SK-N-SH (cell line): ENCODE measurements at regions not wholly inside any gene's neighbourhood (a gene's known extent, or its start where the extent isn't known, plus 50 kb on each side); places are given as distances from the start of the nearest gene placed in this dataset.

Source experiments
- CTCF ChIA-PET: fragments of 300-600, 350-600 bp; formaldehyde crosslinking; extraction: SDS; loops from one replicate; lab custom pipeline; 2021; lab: Yijun Ruan, JAX
- POLR2A ChIA-PET: fragments of 350-600 bp; sonication (Branson Sonifier 250); formaldehyde crosslinking; extraction: SDS; loops from one replicate; lab custom pipeline; 2020; ENCODE audit warnings: antibody characterized with exemption, inconsistent platforms; lab: Yijun Ruan, JAX
- DNase-seq: peaks from one replicate; pipeline ENCODE4 v3.0.0; 2012
- H2AFZ ChIP-seq: fragments of 200-600 bp; sonication (generic); 2 replicates; pipeline ENCODE4 v1.8.1; 2016; ENCODE audit warnings: antibody characterized with exemption, mild to moderate bottlenecking, low read depth
- H3F3A ChIP-seq: fragments of 200-600 bp; sonication (generic); replicated peaks from 2 replicates; pipeline ENCODE3; 2016; ENCODE audit warnings: antibody characterized with exemption, mild to moderate bottlenecking; ENCODE audit not compliant: insufficient read depth
- H3K27ac ChIP-seq, 2 experiments: fragments of 200-500 bp in 1 of 2; fragments of 200-600 bp in 1 of 2; sonication (Bioruptor generic) in 1 of 2; sonication (generic), shearing (Covaris generic) in 1 of 2; 2 replicates each; pipeline versions ENCODE4 v1.5.1 to v1.6.1; 2014 to 2016; ENCODE audit warnings: low read depth in 2 of 2, inconsistent platforms in 1 of 2, low read length in 1 of 2, mild to moderate bottlenecking in 1 of 2, mixed read lengths in 1 of 2
- H3K27me3 ChIP-seq: fragments of 200-600 bp; sonication (generic), shearing (Covaris generic); 2 replicates; pipeline ENCODE4 v1.6.1; 2016; ENCODE audit warnings: mixed run types; ENCODE audit not compliant: insufficient read depth
- H3K36me3 ChIP-seq, 2 experiments: fragments of 200-500 bp in 1 of 2; fragments of 200-600 bp in 1 of 2; sonication (Bioruptor generic) in 1 of 2; sonication (generic) in 1 of 2; replicated peaks in 1 of 2; 2 replicates each; pipeline versions ENCODE3 to v1.5.1; 2014 to 2016; ENCODE audit warnings: low read length in 1 of 2, mild to moderate bottlenecking in 1 of 2; ENCODE audit not compliant: insufficient read depth in 2 of 2, control insufficient read depth in 1 of 2
- H3K4me1 ChIP-seq, 2 experiments: fragments of 200-500 bp in 1 of 2; fragments of 200-600 bp in 1 of 2; sonication (Bioruptor generic) in 1 of 2; sonication (generic), shearing (Covaris generic) in 1 of 2; 2 replicates each; pipeline versions ENCODE4 v1.5.1 to v1.6.1; 2014 to 2016; ENCODE audit warnings: low read depth in 1 of 2, low read length in 1 of 2, mixed run types in 1 of 2; ENCODE audit not compliant: insufficient read depth in 2 of 2, control insufficient read depth in 1 of 2
- H3K4me2 ChIP-seq: fragments of 200-600 bp; sonication (generic), shearing (Covaris generic); 2 replicates; pipeline ENCODE4 v1.6.1; 2017; ENCODE audit warnings: mixed run types
- H3K4me3 ChIP-seq, 2 experiments: fragments of 200-500 bp in 1 of 2; fragments of 200-600 bp in 1 of 2; sonication (Bioruptor generic) in 1 of 2; sonication (generic), shearing (Covaris generic) in 1 of 2; 2 replicates each; pipeline versions ENCODE4 v1.5.1 to v1.8.1; 2014 to 2016; ENCODE audit warnings: low read depth in 2 of 2, inconsistent platforms in 1 of 2, low read length in 1 of 2, mild to moderate bottlenecking in 1 of 2, mixed read lengths in 1 of 2, moderate library complexity in 1 of 2
- H3K79me2 ChIP-seq: fragments of 200-600 bp; sonication (generic); 2 replicates; pipeline ENCODE4 v1.8.1; 2017; ENCODE audit warnings: mild to moderate bottlenecking; ENCODE audit not compliant: insufficient read depth
- H3K9ac ChIP-seq: fragments of 200-600 bp; sonication (generic); 2 replicates; pipeline ENCODE4 v1.6.1; 2017; ENCODE audit warnings: mixed run types
- H3K9me2 ChIP-seq: fragments of 200-600 bp; sonication (generic); 2 replicates; pipeline ENCODE4 v1.6.1; 2017; ENCODE audit warnings: mixed run types
- H3K9me3 ChIP-seq: fragments of 200-600 bp; sonication (generic); 2 replicates; pipeline ENCODE4 v1.6.1; 2017; ENCODE audit warnings: mixed run types, mild to moderate bottlenecking, moderate library complexity
- H4K20me1 ChIP-seq: fragments of 200-600 bp; sonication (generic); 2 replicates; pipeline ENCODE4 v1.6.1; 2017; ENCODE audit warnings: mild to moderate bottlenecking, mixed run types; ENCODE audit not compliant: insufficient read depth
- EP300 ChIP-seq, 2 experiments: IDR thresholded peaks; 2 replicates each; pipeline versions ENCODE4 v1.4.0 to v1.6.1; 2012; ENCODE audit warnings: borderline replicate concordance in 1 of 2, low read depth in 1 of 2, low read length in 1 of 2
- EZH2phosphoT487 ChIP-seq: fragments of 200-600 bp; sonication (generic); IDR thresholded peaks from 2 replicates; pipeline ENCODE4 v1.6.1; 2017; ENCODE audit warnings: low read depth, mixed run types, mild to moderate bottlenecking, antibody characterized with exemption, moderate library complexity, borderline replicate concordance
- FOSL2 ChIP-seq: IDR thresholded peaks from 2 replicates; pipeline ENCODE4 v1.4.0; 2012; ENCODE audit warnings: low read depth, mild to moderate bottlenecking, moderate library complexity, borderline replicate concordance
- FOXJ3 ChIP-seq: sonication (generic); formaldehyde crosslinking; IDR thresholded peaks from 2 replicates; pipeline ENCODE4 v1.5.1; 2020; ENCODE audit warnings: mild to moderate bottlenecking, missing genetic modification reagents
- FOXM1 ChIP-seq: IDR thresholded peaks from 2 replicates; pipeline ENCODE4 v1.4.0; 2012; ENCODE audit warnings: low read depth, mild to moderate bottlenecking
- GABPA ChIP-seq: IDR thresholded peaks from 2 replicates; pipeline ENCODE4 v1.4.0; 2012; ENCODE audit warnings: low read depth, mild to moderate bottlenecking
- JUND ChIP-seq: IDR thresholded peaks from 2 replicates; pipeline ENCODE4 v1.4.0; 2012
- MXI1 ChIP-seq: IDR thresholded peaks from 2 replicates; pipeline ENCODE4 v1.6.1; 2012; ENCODE audit warnings: mild to moderate bottlenecking, low read depth, low read length, improper control_type of control experiment
- POLR2AphosphoS5 ChIP-seq: IDR thresholded peaks from 2 replicates; pipeline ENCODE4 v1.6.1; 2012; ENCODE audit warnings: low read depth, low read length
- RAD21 ChIP-seq: IDR thresholded peaks from 2 replicates; pipeline ENCODE4 v1.6.1; 2012; ENCODE audit warnings: mild to moderate bottlenecking, low read length
- RCOR1 ChIP-seq: fragments of 150-350 bp; IDR thresholded peaks from 2 replicates; pipeline ENCODE4 v1.6.1; 2017; ENCODE audit warnings: antibody characterized with exemption, low read length
- RXRA ChIP-seq: IDR thresholded peaks from 2 replicates; pipeline ENCODE4 v1.4.0; 2012; ENCODE audit warnings: low read depth, mild to moderate bottlenecking, borderline replicate concordance
- SIN3A ChIP-seq: IDR thresholded peaks from 2 replicates; pipeline ENCODE4 v1.6.1; 2012; ENCODE audit warnings: low read depth, mild to moderate bottlenecking, low read length, moderate library complexity, borderline replicate concordance
- SMC3 ChIP-seq: IDR thresholded peaks from 2 replicates; pipeline ENCODE4 v1.6.1; 2012; ENCODE audit warnings: low read depth, low read length, improper control_type of control experiment
- TCF12 ChIP-seq: IDR thresholded peaks from 2 replicates; pipeline ENCODE4 v1.4.0; 2012
- USF1 ChIP-seq: IDR thresholded peaks from 2 replicates; pipeline ENCODE4 v1.4.0; 2012; ENCODE audit warnings: low read depth, borderline replicate concordance
- WGBS: methylation state at CpG from one replicate; pipeline ENCODE4 v1.1.6; 2017; ENCODE audit warnings: low lambda C conversion rate; 5-methylcytosine and 5-hydroxymethylcytosine counted together
- TF ChIP-seq, protein P1 (sequence below): fragments of 200-600 bp; sonication (generic); IDR thresholded peaks from 2 replicates; pipeline ENCODE4 v1.6.1; 2017; ENCODE audit warnings: antibody characterized with exemption, mild to moderate bottlenecking, moderate library complexity
- TF ChIP-seq, protein P2 (sequence below): IDR thresholded peaks from 2 replicates; pipeline ENCODE4 v1.4.0; 2012; ENCODE audit warnings: low read depth
- TF ChIP-seq, protein P3 (sequence below): IDR thresholded peaks from 2 replicates; pipeline ENCODE4; 2012
- TF ChIP-seq, protein P4 (sequence below): IDR thresholded peaks from 2 replicates; pipeline ENCODE4 v1.4.0; 2012; ENCODE audit warnings: low read depth, borderline replicate concordance

GRCh38 chr4:170872794-170873193 lies 783.0 kb upstream of the AADAT start:
- H2AFZ ChIP-seq, result no peak overlapping the region
- DNase-seq, result no peak
- H3K9me3 ChIP-seq, result no peaks in the 10 kb centered on the region
- H3K27ac ChIP-seq, result no peak overlapping the region
- no peaks in the 10 kb centered on the region for H3K79me2 ChIP-seq
- H4K20me1 ChIP-seq, result no peaks in the 10 kb centered on the region
- no peaks in the 10 kb centered on the region for H3K4me1 ChIP-seq
- CTCF ChIA-PET, result interaction anchor here (1.0 kb wide), 2 partner anchors 35 to 613 kb away, joined by 3 read pairs; no protein-coding TSS in a partner anchor
- H3K4me2 ChIP-seq, result no peak overlapping the region
- no peaks in the 10 kb centered on the region for H3K27me3 ChIP-seq
- H3K9ac ChIP-seq, result no peak overlapping the region
- H3K9me2 ChIP-seq, result no peaks in the 10 kb centered on the region
- no peak overlapping the region for H3K4me3 ChIP-seq
- no peaks in the 10 kb centered on the region for H3K36me3 ChIP-seq
- POLR2A ChIA-PET, result no interaction called here
- no peaks in the 10 kb centered on the region for H3F3A ChIP-seq
- TF ChIP-seq MXI1 (no peak), POLR2AphosphoS5 (no peak), SMC3 (no peak), RCOR1 (no peak), JUND (no peak), RAD21 (no peak)

- WGBS, result 4% methylated on average over 1 of the region's 1 CpG
- H3K27me3 ChIP-seq, result no peaks in the 10 kb centered on the region
- no peaks in the 10 kb centered on the region for H3K79me2 ChIP-seq
- CTCF ChIA-PET, result interaction anchor here (1.4 kb wide), 1 partner anchor 15 kb away, joined by 5 read pairs; no protein-coding TSS in a partner anchor
- H3K4me2 ChIP-seq, result no peak overlapping the region
- H2AFZ ChIP-seq, result no peak overlapping the region
- no peaks in the 10 kb centered on the region for H3K9me2 ChIP-seq
- no peaks in the 10 kb centered on the region for H3K9me3 ChIP-seq
- H3K4me1 ChIP-seq, result no peaks in the 10 kb centered on the region
- H3K27ac ChIP-seq, result no peak overlapping the region
- H3K4me3 ChIP-seq, result no peak overlapping the region
- no peak for DNase-seq
- no peaks in the 10 kb centered on the region for H3K36me3 ChIP-seq
- no peaks in the 10 kb centered on the region for H3F3A ChIP-seq
- POLR2A ChIA-PET, result no interaction called here
- no peaks in the 10 kb centered on the region for H4K20me1 ChIP-seq
- TF ChIP-seq SMC3 (no peak), GABPA (no peak), TCF12 (no peak), RXRA (no peak), USF1 (no peak), EP300 (IDR thresholded peaks at IDR 0.05; ENCODE audit: borderline replicate concordance in 1 of 2, low read depth in 1 of 2, low read length in 1 of 2) (no peak), EZH2phosphoT487 (no peak), FOXJ3 (CRISPR knock-in tag) (no peak), MXI1 (no peak), FOSL2 (no peak), FOXM1 (no peak), SIN3A (no peak)
- TF ChIP-seq, protein P1, sequence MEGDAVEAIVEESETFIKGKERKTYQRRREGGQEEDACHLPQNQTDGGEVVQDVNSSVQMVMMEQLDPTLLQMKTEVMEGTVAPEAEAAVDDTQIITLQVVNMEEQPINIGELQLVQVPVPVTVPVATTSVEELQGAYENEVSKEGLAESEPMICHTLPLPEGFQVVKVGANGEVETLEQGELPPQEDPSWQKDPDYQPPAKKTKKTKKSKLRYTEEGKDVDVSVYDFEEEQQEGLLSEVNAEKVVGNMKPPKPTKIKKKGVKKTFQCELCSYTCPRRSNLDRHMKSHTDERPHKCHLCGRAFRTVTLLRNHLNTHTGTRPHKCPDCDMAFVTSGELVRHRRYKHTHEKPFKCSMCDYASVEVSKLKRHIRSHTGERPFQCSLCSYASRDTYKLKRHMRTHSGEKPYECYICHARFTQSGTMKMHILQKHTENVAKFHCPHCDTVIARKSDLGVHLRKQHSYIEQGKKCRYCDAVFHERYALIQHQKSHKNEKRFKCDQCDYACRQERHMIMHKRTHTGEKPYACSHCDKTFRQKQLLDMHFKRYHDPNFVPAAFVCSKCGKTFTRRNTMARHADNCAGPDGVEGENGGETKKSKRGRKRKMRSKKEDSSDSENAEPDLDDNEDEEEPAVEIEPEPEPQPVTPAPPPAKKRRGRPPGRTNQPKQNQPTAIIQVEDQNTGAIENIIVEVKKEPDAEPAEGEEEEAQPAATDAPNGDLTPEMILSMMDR, result no peak
- TF ChIP-seq, protein P2, sequence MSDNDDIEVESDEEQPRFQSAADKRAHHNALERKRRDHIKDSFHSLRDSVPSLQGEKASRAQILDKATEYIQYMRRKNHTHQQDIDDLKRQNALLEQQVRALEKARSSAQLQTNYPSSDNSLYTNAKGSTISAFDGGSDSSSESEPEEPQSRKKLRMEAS, result no peak
- TF ChIP-seq, protein P3, sequence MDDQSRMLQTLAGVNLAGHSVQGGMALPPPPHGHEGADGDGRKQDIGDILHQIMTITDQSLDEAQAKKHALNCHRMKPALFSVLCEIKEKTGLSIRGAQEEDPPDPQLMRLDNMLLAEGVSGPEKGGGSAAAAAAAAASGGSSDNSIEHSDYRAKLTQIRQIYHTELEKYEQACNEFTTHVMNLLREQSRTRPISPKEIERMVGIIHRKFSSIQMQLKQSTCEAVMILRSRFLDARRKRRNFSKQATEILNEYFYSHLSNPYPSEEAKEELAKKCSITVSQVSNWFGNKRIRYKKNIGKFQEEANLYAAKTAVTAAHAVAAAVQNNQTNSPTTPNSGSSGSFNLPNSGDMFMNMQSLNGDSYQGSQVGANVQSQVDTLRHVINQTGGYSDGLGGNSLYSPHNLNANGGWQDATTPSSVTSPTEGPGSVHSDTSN, result no peak
- TF ChIP-seq, protein P4, sequence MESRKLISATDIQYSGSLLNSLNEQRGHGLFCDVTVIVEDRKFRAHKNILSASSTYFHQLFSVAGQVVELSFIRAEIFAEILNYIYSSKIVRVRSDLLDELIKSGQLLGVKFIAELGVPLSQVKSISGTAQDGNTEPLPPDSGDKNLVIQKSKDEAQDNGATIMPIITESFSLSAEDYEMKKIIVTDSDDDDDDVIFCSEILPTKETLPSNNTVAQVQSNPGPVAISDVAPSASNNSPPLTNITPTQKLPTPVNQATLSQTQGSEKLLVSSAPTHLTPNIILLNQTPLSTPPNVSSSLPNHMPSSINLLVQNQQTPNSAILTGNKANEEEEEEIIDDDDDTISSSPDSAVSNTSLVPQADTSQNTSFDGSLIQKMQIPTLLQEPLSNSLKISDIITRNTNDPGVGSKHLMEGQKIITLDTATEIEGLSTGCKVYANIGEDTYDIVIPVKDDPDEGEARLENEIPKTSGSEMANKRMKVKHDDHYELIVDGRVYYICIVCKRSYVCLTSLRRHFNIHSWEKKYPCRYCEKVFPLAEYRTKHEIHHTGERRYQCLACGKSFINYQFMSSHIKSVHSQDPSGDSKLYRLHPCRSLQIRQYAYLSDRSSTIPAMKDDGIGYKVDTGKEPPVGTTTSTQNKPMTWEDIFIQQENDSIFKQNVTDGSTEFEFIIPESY, result no peak
- H3K9ac ChIP-seq, result no peak overlapping the region
Observed at GRCh38 chr4:170868170-170868569, 778.4 kb upstream of the AADAT start.
